GM18951 (cell line): ENCODE measurements at regions not wholly inside any gene's neighbourhood (a gene's known extent, or its start where the extent isn't known, plus 50 kb on each side); places are given as distances from the start of the nearest gene placed in this dataset.

Experiments
- POLR2A ChIP-seq: IDR thresholded peaks from 4 replicates; pipeline ENCODE4 v1.6.1; 2011; ENCODE audit warnings: mild to moderate bottlenecking; ENCODE audit not compliant: insufficient read length, insufficient read depth; ENCODE audit errors: extremely low read depth
- in situ Hi-C: fragments of 300-500 bp; cut with MboI; formaldehyde crosslinking; loops from one replicate; pipeline ENCODE4 v1.12.0; 2022; ENCODE audit warnings: low sequenced_read_pairs, mixed read lengths, inconsistent platforms; ENCODE audit not compliant: unreplicated experiment

DNA sequence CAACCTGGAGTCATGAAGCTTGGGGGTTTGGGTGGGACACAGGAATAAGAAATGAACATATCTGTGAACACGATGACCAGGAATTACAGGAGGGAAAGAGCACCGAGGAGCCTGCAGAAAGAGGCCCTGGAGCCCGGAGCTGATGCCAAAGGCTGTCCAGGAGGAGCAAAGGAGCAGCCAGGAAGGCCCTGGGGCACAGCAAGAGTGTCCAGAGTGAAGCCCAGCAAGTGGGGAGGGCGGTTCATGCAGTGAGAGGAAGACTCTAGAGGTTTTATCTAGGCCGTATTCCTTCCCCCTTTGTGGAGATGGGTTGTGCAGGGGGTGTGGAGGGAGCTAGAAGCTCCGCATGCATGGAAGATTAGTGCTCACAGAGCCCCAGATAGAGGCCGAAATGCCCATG lies 318.4 kb downstream of the GADD45G start:
- no peak for TF ChIP-seq POLR2A
- in situ Hi-C loops, result loop anchor here (25.0 kb wide), 1 partner anchor 311 kb away; the partner anchor contains the start of gene GADD45G

DNA sequence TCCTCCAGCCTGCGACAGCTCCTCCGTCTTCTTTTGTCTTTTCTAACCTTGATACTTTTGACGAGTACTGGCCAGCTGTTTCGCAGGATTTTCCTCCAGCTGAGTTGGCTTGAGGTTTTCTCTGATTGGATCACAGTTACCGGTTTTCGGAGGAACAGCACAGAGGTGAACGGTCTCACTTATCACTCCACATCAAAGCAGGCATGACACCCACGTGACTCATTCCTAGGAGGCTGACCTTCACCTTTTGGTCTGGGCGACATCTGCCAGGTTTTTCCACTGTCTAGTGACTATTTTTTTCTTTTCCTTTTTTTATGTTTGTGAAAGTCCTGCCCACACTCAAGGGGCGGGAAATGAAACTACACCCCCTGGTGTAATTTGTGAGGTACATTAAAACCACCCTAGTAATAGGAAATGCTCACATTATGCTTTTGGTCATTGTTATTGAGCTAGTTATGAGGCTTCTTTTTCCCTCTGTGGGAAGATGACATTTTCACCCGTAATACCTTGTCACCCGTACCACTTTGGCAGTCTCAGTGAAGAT lies 319.2 kb downstream of the GADD45G start:
- in situ Hi-C loops, result loop anchor here (25.0 kb wide), 1 partner anchor 312 kb away; the partner anchor contains the start of gene GADD45G
- TF ChIP-seq POLR2A, result no peak

DNA sequence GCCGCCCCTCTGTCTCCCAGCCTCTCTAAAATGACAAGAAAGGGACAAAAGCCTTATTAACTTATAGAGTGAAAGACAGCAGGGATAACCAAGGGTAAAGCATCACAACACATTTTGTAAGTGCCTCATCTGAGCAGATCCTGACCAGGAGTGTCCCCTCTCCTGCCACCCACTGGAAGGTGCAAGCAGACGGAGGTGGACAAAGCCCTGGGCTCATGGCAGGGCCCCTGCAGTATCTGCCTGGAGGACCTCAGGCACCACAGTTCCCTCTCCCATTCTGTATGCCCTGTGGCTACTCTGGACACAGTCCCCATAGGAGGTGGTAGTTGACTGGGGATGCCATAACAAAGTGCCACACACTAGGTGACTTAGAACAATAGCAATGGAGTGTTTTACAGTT lies 319.8 kb downstream of the GADD45G start:
- in situ Hi-C loops, result loop anchor here (25.0 kb wide), 1 partner anchor 312 kb away; the partner anchor contains the start of gene GADD45G
- TF ChIP-seq POLR2A, result no peak

DNA sequence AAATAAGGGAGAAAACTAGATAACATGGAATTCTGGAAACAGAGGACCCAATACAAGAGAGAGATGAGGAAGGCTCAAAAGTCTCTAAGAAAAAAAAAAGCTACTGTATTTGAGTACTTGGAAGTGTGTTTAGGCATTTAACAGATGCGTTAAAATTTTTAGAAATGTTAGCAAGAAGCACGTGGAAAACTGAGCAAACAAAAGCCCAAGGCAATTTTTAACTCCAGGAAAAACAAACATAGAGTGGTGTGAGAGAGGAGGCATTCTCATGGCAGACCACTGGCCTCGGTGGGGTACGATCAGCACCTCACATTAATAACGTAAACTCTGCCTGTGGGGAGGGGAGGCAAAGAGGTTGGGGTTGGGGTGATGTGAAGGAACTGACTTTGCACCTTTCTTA lies 321.4 kb downstream of the GADD45G start:
- in situ Hi-C loops, result no loop called here
- no peak for TF ChIP-seq POLR2A

DNA sequence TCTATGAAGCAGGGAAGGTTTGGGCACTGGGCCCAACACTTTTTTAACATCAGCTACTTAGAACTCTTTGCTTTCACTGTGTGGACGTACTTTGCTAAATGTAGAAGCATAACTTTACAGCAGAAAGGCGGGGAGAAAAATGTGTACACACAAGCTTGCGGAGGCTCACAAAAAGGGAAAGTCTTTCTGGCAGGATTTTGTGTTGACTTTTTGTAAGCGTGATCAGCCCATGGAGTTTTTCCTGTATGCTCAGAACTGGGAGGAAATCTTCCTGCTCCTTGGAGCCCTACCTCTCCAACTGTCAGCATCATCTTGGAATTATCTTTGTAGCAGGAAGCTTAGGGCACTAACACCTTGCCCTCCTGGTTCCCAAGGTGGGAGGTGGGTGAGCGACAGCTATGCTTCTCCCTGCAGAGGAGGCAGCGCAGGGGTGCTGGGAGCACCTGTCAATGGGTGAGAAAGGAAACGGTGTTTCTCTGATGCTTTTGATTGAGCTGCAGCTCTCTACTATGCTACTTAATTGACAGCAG lies 321.9 kb downstream of the GADD45G start:
- in situ Hi-C loops, result no loop called here
- TF ChIP-seq POLR2A, result no peak

DNA sequence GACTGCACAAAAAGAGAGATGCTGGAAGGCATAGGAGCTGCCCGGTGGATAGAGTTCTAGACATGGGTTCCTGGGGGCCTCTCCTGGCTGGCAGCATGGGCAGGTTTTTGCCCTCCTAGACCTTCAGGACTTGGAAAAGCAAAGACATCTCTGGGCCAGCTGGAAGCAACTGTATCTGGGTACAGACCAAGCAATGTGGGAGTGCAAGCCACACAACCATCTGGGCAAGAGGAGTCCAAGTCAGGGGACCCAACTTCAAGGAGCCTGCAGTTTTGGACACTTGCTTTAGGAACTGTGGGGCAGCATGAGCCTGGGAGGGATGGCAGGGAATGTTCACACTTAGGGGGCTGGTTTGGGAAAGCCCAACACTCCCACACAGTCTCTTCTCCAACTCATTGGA lies 323.3 kb downstream of the GADD45G start:
- no peak for TF ChIP-seq POLR2A
- in situ Hi-C loops, result no loop called here

DNA sequence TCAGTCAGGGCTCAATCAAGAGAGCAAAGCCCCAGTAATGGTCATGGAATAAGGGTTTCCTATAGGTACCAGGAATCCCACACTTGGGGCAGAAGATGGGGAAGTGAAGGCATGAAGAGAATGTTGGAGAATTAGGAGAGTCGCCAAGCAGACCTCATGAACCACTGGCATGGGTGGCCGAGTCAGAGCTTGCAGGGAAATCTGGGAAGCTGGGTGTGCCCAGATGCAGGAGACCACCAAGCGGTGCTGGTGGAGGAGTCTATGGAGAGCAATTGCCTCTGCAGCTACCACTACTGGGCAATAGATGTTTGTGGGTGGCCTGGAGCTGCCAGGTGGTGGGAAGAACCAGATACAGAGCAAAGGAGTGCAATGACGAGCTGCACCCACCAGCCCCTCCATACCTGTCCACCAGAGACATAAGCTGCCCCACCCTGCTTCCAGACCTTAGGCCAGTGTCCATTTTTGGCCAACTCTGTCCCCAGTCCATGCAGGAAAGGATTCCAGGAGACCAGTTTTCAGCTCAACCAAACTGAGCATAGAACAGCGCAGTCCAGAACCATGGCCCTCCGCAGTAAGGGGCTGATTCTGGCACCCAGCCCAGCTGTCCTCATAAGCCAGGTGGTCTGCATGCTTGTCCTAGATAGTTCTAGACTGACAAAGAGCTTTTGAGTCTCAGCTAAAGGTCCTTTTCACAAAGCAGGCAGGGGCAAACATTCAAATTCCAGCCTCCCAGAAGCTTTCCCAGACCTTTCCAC lies 323.9 kb downstream of the GADD45G start:
- in situ Hi-C loops, result no loop called here
- no peak for TF ChIP-seq POLR2A

DNA sequence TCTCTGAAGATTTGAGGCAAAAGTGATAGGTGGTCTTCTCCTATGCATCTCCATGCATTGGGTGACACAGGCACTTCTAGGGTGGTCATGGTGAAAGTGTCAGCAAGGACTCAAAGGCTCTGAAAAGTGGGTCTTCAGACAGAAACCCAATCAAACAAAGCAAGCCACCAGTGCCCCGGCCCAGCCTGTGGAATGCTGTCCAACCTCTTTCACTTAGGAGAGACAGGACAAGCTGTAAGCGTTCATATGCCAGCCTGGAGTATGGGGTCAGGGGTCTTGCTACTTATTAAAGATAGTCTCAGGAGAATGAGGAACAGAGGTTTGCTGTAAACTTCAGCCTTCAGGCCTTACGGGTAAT lies 324.5 kb downstream of the GADD45G start:
- no peak for TF ChIP-seq POLR2A
- in situ Hi-C loops, result no loop called here

DNA sequence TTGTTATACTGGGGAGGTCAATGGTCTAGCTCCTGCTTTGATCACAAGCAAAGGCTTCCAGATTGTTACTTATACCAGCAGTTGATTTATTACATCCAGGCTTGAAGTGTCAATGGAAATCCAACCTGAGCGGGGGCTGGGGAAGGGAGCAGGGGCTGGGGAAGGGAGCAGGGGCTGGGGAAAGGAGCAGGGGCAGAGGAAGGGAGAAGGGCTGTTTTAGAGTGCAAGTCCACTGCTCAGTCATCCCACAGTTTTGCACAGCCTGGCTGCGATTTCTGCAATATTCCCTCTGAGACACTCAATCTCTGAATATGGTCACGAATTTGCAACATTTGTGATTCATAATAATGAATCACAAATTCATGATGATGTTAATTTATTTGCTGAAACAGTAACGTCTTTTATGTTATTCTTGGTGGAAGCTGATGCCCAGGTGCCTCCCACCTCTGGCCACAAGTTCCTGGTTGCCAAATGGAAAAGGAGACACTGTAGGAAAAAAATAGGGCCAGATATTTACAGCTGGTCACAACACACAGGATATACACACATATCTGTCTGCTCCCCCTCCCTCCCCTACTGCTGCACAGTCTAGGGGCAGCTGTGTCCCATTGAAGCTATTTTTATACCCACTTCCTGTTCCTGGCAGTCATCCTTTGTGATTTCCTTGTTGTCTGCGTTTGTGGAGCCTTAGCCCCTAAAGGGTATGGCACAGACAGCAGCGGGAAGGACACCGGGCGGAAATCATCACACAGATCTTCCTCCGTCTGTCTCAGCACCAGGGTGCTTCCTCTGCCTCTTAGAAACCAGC lies 325.1 kb downstream of the GADD45G start:
- in situ Hi-C loops, result no loop called here
- TF ChIP-seq POLR2A, result no peak

DNA sequence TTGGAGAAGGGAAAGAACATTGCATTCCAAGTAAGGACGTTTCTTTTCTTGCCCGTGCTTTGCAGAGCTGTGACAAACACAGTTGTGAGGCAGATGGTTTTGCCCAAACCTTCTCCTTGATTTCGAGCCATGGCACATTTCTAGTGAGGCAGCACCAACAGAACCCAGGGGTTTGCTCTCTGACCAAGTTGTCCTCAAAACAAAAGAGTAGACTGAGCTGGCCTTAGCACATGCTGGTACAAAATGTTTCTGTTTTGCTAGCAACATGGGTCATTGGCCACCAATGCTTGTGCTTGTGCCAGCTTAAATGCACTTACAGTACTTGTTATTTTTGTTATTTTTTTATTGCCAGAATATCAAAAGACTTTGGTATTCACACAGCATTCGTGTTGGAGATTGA lies 328.8 kb downstream of the GADD45G start:
- in situ Hi-C loops, result no loop called here
- TF ChIP-seq POLR2A, result no peak

DNA sequence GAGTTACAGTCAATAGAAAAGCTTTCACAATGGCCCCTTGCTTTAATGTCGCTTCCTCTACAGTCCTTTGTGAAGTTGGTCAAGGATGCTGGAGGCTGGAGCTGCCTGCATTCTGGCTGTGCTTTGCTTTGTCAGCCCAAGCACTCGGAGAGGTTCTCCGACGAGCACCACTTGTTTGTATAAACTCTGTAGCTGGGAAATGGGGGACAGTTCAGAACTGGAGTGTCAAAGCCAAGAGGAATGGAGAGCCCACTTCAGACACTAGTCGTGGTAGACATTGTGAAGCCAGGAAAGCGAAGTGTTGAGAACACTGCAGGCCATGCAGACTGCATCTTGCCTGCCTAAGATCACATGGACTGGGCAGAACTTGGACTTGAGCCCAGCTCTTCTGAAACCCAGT lies 330.3 kb downstream of the GADD45G start:
- no peak for TF ChIP-seq POLR2A
- in situ Hi-C loops, result no loop called here

DNA sequence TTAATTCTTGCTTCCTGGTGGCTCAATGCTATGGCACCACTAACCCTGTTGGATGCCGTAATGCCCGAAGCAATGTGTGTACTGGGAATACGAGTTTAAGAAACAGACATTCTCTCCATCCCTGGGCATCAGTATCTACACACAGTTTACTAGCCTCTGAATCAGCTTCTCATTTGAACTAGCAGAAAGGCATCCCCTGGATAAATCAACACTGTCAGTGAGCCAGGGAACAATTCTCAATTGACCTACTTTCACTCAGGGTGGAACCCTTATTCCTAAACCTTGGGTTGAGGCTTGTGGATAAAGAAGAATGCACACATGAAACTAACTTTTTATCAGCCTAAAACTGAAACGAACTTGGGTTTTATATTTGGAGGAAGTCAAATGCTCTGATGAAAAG lies 331.0 kb downstream of the GADD45G start:
- no peak for TF ChIP-seq POLR2A
- in situ Hi-C loops, result no loop called here

DNA sequence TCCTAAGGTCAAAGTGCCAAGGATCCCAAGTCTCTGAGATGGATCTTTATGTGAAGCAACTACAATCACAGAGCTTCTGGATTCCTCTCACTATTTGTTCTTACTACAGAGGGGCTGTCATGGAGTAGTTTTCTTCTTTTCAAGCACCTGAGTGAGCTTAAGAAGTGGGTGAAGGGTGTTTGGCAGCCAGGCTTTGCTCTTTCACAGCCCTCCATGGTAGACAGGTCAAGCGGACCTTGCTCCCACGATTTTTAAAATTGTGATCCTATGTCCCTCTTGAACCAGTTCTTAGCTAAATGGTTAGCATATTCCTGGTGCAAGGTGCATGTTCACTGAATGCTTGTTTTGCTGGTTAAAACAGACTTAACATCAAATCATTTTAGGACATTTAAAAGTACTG lies 332.2 kb downstream of the GADD45G start:
- in situ Hi-C loops, result no loop called here
- no peak for TF ChIP-seq POLR2A

DNA sequence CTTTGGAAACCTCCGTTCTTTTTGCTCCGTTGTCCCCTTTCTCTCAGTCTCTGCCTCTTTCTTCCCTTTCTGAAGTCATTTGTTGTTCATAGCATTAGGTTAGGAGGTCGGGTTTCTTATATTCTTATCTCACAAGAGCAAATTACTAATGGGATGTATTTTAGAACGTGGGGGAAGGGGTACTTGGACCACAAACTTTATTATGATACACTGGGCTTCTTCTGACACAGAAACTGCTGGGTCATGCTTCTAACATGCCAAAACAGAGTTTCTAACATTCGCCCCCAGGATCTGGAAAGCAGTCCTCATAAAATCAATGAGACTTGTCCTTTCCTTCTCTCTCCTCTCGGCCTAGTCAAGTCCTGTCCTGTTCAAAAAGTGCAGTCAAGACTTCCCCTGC lies 334.4 kb downstream of the GADD45G start:
- no peak for TF ChIP-seq POLR2A
- in situ Hi-C loops, result no loop called here
